Activated naive CD4-positive, alpha-beta T cell treated with anti-CD3 and anti-CD28 coated beads for 36 hours (primary cell): ENCODE measurements at regions not wholly inside any gene's neighbourhood (a gene's known extent, or its start where the extent isn't known, plus 50 kb on each side); places are given as distances from the start of the nearest gene placed in this dataset.

Experiments
- CTCF ChIA-PET: fragments of 350-600 bp; sonication (Branson Sonifier 250); formaldehyde crosslinking; loops from one replicate; lab custom pipeline; 2021; ENCODE audit warnings: antibody characterized with exemption; lab: Charles Lee
- DNase-seq: peaks from one replicate; pipeline ENCODE4 v3.0.0-alpha.2; 2020
- H3K27ac Mint-ChIP-seq: one replicate; pipeline ENCODE4 v1.8.0; 2021; ENCODE audit warnings: mild to moderate bottlenecking, mixed read lengths
- H3K27me3 Mint-ChIP-seq: one replicate; pipeline ENCODE4 v1.8.0; 2021; ENCODE audit warnings: low read depth, mixed read lengths
- H3K36me3 Mint-ChIP-seq: one replicate; pipeline ENCODE4 v1.8.0; 2021; ENCODE audit warnings: low read depth, mixed read lengths
- H3K4me1 Mint-ChIP-seq: one replicate; pipeline ENCODE4 v1.8.0; 2021; ENCODE audit warnings: low read depth, mixed read lengths
- H3K4me3 Mint-ChIP-seq: one replicate; pipeline ENCODE4 v1.8.0; 2021; ENCODE audit warnings: mild to moderate bottlenecking, moderate library complexity, mixed read lengths
- H3K9me3 Mint-ChIP-seq: one replicate; pipeline ENCODE4 v1.8.0; 2021; ENCODE audit warnings: mixed read lengths
- intact Hi-C: fragments of 100-400 bp; cut with micrococcal nuclease; formaldehyde crosslinking; loops from one replicate; pipeline ENCODE4 v1.15.1; 2023

- Mint-ChIP-seq H3K4me1 (no peaks in the 10 kb centered on the region), H3K36me3 (no peaks in the 10 kb centered on the region)
- CTCF ChIA-PET = interaction anchor here (0.7 kb wide), 1 partner anchor 694 kb away, joined by 5 read pairs; no protein-coding TSS in a partner anchor
Measured at GRCh38 chr2:226274143-226274542, 525.5 kb downstream of the IRS1 start.

GRCh38 chr2:226273440-226273839 is 526.2 kb downstream of the IRS1 start:
- H3K36me3 Mint-ChIP-seq = no peaks in the 10 kb centered on the region
- H3K9me3 Mint-ChIP-seq = no peaks in the 10 kb centered on the region
- intact Hi-C loops = no loop called here
- no peak overlapping the region for H3K4me3 Mint-ChIP-seq
- H3K27me3 Mint-ChIP-seq = peaks cover 24% of the 10 kb centered on the region
- CTCF ChIA-PET = interaction anchor here (0.7 kb wide), 1 partner anchor 695 kb away, joined by 5 read pairs; no protein-coding TSS in a partner anchor
- H3K4me1 Mint-ChIP-seq = no peaks in the 10 kb centered on the region
- H3K27ac Mint-ChIP-seq = no peak overlapping the region
- DNase-seq = no peak

More at GRCh38 chr2:226274143-226274542, 525.5 kb downstream of the IRS1 start:
- Mint-ChIP-seq H3K27me3 (peaks cover 20% of the 10 kb centered on the region), H3K27ac (no peak overlapping the region), H3K9me3 (no peaks in the 10 kb centered on the region), H3K4me3 (no peak overlapping the region)
- no peak for DNase-seq
- intact Hi-C loops = no loop called here

- DNase-seq = no peak
- intact Hi-C loops = no loop called here
- H3K27ac Mint-ChIP-seq = no peak overlapping the region
- H3K36me3 Mint-ChIP-seq = no peaks in the 10 kb centered on the region
- H3K9me3 Mint-ChIP-seq = no peaks in the 10 kb centered on the region
- no peaks in the 10 kb centered on the region for H3K4me1 Mint-ChIP-seq
- peaks cover 24% of the 10 kb centered on the region for H3K27me3 Mint-ChIP-seq
- CTCF ChIA-PET = no interaction called here
- no peak overlapping the region for H3K4me3 Mint-ChIP-seq
Measured at GRCh38 chr2:226272435-226272834, 527.2 kb downstream of the IRS1 start.

- no peaks in the 10 kb centered on the region for H3K9me3 Mint-ChIP-seq
- DNase-seq = no peak
- no peak overlapping the region for H3K4me3 Mint-ChIP-seq
- no peak overlapping the region for H3K27ac Mint-ChIP-seq
- no peaks in the 10 kb centered on the region for H3K4me1 Mint-ChIP-seq
- H3K27me3 Mint-ChIP-seq = peaks cover 22% of the 10 kb centered on the region
- CTCF ChIA-PET = no interaction called here
- intact Hi-C loops = no loop called here
- H3K36me3 Mint-ChIP-seq = no peaks in the 10 kb centered on the region
Measured at GRCh38 chr2:226270285-226271058, 529.1 kb downstream of the IRS1 start.

GRCh38 chr2:226267516-226268289 is 531.9 kb downstream of the IRS1 start:
- Mint-ChIP-seq H3K4me3 (no peak overlapping the region), H3K4me1 (no peaks in the 10 kb centered on the region), H3K27me3 (peaks cover 22% of the 10 kb centered on the region), H3K27ac (no peak overlapping the region), H3K9me3 (peaks cover under 1% of the 10 kb centered on the region), H3K36me3 (no peaks in the 10 kb centered on the region)
- intact Hi-C loops = no loop called here
- DNase-seq = no peak
- CTCF ChIA-PET = no interaction called here

- no peak overlapping the region for H3K27ac Mint-ChIP-seq
- no peak for DNase-seq
- intact Hi-C loops = no loop called here
- no peaks in the 10 kb centered on the region for H3K4me1 Mint-ChIP-seq
- H3K36me3 Mint-ChIP-seq = no peaks in the 10 kb centered on the region
- H3K9me3 Mint-ChIP-seq = no peaks in the 10 kb centered on the region
- CTCF ChIA-PET = no interaction called here
- peaks cover 32% of the 10 kb centered on the region for H3K27me3 Mint-ChIP-seq
- no peak overlapping the region for H3K4me3 Mint-ChIP-seq
Measured at GRCh38 chr2:226256709-226257376, 542.8 kb downstream of the IRS1 start.

GRCh38 chr2:226256237-226256636 is 543.4 kb downstream of the IRS1 start:
- CTCF ChIA-PET = no interaction called here
- intact Hi-C loops = no loop called here
- no peaks in the 10 kb centered on the region for H3K4me1 Mint-ChIP-seq
- H3K9me3 Mint-ChIP-seq = no peaks in the 10 kb centered on the region
- peaks cover 32% of the 10 kb centered on the region for H3K27me3 Mint-ChIP-seq
- no peak overlapping the region for H3K4me3 Mint-ChIP-seq
- H3K36me3 Mint-ChIP-seq = no peaks in the 10 kb centered on the region
- no peak for DNase-seq
- no peak overlapping the region for H3K27ac Mint-ChIP-seq

GRCh38 chr2:226251661-226252060 is 548.0 kb downstream of the IRS1 start:
- intact Hi-C loops = no loop called here
- DNase-seq = no peak
- Mint-ChIP-seq H3K4me3 (no peak overlapping the region), H3K36me3 (no peaks in the 10 kb centered on the region), H3K27me3 (peaks cover 33% of the 10 kb centered on the region), H3K27ac (no peak overlapping the region), H3K9me3 (no peaks in the 10 kb centered on the region), H3K4me1 (no peaks in the 10 kb centered on the region)
- CTCF ChIA-PET = no interaction called here

GRCh38 chr2:226247289-226248275 is 552.0 kb downstream of the IRS1 start:
- no peaks in the 10 kb centered on the region for H3K36me3 Mint-ChIP-seq
- no peak for DNase-seq
- no peaks in the 10 kb centered on the region for H3K4me1 Mint-ChIP-seq
- intact Hi-C loops = no loop called here
- H3K4me3 Mint-ChIP-seq = no peak overlapping the region
- H3K9me3 Mint-ChIP-seq = no peaks in the 10 kb centered on the region
- H3K27ac Mint-ChIP-seq = no peak overlapping the region
- peaks cover 10% of the 10 kb centered on the region for H3K27me3 Mint-ChIP-seq
- CTCF ChIA-PET = no interaction called here

GRCh38 chr2:226234187-226234586 is 565.4 kb downstream of the IRS1 start:
- Mint-ChIP-seq H3K27me3 (peaks cover 10% of the 10 kb centered on the region), H3K4me1 (no peaks in the 10 kb centered on the region), H3K27ac (no peak overlapping the region), H3K9me3 (no peaks in the 10 kb centered on the region), H3K36me3 (no peaks in the 10 kb centered on the region), H3K4me3 (no peak overlapping the region)
- no peak for DNase-seq
- CTCF ChIA-PET = no interaction called here
- intact Hi-C loops = no loop called here

GRCh38 chr2:226233388-226233787 is 566.2 kb downstream of the IRS1 start:
- H3K9me3 Mint-ChIP-seq = no peaks in the 10 kb centered on the region
- H3K27ac Mint-ChIP-seq = no peak overlapping the region
- CTCF ChIA-PET = no interaction called here
- H3K4me1 Mint-ChIP-seq = no peaks in the 10 kb centered on the region
- H3K27me3 Mint-ChIP-seq = peaks cover 10% of the 10 kb centered on the region
- H3K36me3 Mint-ChIP-seq = no peaks in the 10 kb centered on the region
- intact Hi-C loops = no loop called here
- no peak overlapping the region for H3K4me3 Mint-ChIP-seq
- DNase-seq = no peak
